ENCODE measurements at regions not wholly inside any gene's neighbourhood (a gene's known extent, or its start where the extent isn't known, plus 50 kb on each side); places are given as distances from the start of the nearest gene placed in this dataset.
A peak's percentile ranks its signal among the peaks of the same experiment; 100 is the strongest.

DNA sequence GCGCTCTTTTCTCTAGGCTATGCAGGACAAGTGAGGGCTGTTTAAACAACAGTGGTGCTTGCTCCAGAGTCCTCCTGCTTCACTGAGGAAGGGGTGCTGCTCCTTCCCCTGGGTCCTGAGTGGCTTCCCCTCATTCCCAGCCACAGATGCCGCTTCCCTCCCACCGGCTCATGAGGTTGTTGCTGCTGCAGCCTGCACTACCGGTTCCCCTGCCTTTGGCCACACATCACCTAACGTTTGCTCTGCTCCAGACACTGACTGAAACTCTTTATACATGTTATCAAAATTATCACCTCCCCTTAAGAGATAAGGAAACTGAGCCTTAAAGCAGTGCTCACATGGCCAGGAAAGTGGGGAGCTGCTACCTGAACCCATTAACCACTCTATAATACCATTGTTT is 130.8 kb upstream of the LGALSL start:
- FAIRE-seq: no peak

DNA sequence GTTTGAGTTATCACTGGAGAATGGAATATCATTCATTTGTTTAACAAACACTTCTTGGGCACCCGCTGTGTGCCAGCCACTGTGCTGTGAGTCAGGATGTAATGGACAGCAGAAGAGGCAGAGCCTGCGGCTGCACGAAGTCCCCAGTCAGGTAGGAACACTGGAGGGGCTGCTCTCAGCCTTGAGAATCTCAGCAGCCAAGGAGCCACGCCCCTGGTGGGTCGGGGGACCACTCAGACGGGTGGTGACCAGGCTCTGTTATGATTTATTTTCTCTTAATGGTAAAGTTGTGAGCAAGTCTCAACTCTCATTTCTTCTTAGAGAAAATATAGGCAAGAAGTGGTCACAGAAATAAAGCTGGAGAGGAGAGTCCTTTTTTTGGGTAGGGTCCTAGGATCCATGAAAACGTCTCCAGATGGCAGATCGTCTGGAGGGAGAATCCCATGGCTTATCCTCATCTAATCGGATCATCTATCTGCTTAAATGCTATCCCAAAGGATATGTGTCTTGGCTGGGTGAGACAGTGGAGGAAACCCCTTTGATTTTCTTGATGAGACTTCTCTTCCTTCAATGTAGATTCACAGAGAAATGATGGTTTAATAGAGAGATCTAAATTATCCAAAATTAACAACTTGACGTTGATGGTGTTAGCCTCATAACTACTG is 129.1 kb upstream of the LGALSL start:
- FAIRE-seq: no peak

DNA sequence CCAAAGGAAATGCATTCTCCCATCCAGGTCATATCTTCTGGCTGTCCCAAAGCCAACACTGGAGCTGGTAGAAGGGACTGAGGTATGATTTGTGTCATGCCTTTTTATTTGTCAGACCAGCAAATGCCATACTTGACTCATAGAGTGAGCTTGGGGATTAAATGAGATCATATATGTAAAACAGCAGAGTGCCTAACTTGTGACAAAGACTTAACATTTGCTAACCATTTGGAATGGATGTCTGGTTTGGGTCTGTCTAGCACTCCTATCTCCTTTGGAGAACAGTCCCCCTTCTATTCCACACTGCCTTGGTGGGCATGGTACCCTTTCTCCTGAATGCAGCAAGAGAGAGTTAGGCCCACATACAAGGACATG is 128.5 kb upstream of the LGALSL start:
- FAIRE-seq: no peak

DNA sequence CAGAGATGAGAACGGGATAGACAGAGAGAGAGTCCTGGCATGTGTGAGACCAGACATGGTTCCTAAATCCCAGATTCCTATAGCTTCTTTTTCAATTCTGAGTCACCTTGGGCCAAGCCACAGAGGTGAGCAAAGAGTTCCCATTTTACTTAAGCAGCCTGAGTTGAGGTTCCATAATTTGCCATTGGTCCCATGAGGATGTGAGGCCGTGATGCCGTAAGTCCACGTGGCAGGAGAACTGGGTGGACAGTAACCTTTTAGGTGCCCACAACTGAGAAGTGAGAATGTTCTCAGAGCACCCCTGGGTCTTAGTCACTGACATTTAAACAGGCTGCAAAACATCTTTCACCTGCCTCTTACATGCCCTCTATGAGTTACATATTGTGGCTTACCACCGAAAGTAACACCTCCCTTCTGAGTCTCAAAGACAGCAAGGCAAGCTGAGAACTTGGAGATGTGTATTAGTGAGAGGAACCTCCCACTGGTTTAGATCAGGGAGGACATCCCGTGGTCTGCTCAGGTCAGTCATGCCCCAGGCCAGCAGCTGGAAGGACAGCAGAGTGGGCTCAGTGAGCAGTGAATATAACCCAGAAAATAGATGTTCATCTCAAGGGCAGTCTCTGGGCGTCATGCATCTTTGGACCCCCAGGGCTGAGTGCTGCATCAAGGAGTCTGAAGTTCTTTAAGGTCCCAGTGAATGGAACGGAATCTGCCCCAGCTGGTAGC is 127.9 kb upstream of the LGALSL start:
- no peak for FAIRE-seq

DNA sequence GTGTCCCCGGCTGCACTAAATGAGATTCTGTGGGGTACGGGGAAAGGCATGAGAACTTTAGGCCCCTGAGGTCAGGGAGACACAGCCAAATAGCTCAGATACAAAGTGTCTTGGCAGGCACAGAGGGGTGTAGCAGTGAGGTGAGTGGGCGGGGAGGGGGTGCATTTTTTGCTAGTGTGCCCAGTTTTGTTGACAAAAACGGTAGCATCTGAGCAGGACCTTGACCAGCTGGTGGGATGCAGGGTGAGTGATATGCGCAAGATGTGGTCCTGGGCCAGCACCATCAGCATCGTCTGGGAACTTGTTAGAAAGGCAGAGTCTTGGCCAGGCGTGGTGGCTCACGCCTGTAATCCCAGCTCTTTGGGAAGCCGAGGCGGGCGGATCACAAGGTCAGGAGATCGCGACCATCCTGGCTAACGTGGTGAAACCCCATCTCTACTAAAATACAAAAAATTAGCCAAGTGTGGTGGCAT is 127.3 kb upstream of the LGALSL start:
- no peak for FAIRE-seq

DNA sequence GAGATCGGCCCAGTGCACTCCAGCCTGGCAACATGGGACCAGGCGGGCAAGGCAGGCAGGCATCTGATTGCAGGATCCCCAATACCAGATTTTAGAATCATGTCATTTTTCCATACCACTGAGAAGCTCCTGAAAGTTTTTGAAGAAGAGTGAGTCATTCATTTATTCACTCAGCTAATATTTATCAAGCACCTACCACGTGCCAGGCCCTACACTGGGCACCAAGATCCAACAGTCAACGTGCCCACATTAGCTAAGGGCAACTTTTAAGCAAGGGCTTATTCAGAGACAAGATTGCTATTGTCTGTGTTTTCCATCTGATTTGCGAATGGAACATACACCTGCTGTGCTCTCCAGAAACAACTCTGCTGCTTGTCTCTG is 126.8 kb upstream of the LGALSL start:
- no peak for FAIRE-seq

DNA sequence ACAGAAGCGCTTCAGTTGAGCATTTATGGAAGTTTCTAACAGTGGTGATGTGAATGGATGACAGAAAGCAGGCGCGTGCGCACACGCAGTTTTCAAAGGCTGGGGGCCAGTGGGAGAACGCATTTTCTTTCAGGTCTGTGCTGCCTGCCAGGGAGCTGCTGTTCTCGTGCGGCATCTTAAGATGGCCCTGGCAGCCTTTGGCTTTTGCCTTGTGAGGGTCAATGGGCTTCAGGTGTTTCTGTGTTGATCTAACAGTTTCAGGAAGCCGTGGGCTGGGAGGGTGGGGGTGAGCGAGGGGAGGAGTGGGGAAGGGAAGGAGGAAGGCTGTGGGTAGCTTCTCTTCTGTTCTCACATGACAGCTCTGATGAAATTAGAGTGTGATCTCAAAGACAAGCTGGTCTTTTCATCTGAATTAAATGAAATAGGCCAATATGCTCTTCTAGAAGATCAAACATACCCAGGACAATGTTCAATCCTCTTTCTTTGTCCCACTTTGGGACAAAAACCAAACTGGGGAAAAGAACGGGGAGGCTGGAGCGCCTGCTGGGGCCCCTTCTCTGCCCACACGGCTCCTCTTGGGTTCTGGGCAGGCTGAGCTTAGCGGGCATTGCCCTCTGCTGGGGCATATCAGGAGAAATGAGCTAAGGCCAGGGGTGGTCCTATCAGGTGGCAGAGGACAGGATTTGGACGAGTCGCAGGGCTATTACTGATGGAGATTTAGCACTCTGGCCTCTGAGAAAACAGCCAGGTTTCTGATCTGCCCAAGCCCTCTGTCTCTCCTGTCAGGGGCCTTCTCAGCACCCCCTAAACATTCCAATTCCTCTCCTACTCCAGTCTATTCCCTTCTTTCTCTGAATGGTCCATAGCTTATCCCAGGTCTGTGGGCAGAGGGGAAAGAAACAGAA is 126.2 kb upstream of the LGALSL start:
- FAIRE-seq: no peak

DNA sequence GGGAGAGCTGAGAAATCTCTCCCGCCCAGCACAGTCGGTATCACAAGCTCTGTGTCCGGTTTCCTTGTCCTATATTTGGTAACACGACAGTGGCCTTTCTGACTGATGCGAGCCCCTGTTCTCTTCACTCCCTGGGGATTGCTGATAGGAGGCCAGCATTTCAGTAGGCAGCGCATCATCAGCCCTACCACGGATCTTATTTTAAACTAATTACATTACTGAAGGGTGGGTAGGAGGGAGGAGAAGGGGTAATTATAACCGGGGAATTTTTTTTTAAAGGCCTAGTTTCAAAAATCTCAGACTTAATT is 125.6 kb upstream of the LGALSL start:
- FAIRE-seq: no peak

DNA sequence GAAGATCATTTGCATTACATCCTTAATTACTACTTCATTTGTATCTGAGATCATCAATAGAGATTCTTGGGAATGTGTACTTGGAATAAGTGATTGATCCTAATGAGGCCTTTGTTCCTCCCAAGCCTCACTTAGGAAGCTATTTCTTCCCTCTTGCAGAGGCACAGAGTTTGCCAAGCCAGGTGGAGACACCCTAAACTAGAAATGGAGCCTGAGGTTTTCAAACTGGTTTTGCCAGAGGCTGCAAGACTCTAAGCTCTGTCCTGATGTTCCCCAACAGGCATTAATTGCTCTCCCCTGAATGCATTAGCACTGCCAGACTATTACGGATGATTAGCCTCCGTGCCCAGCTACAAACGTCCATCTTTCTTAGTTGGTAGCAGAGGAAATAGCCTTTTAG is 125.2 kb upstream of the LGALSL start:
- FAIRE-seq: no peak

DNA sequence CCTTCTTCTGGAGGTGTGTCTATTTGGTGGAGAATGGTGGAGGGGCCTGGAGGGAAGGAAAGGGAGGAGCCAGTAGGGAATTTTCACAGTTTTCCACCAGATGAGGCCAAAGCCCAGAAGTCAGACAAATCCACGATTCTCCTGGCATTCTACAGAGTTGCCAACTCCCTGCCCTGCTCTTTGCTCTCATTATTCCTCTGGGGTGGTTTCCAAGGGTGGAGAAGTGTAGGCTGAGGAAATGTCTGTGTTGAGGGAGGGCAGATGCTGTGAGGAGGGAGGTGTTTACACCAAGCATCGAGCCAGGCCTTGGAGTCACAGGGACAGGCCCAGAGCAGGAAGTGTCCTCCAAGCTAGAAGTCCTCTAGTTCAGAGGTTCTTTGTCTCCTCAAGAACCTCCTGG is 124.1 kb upstream of the LGALSL start:
- FAIRE-seq: no peak

DNA sequence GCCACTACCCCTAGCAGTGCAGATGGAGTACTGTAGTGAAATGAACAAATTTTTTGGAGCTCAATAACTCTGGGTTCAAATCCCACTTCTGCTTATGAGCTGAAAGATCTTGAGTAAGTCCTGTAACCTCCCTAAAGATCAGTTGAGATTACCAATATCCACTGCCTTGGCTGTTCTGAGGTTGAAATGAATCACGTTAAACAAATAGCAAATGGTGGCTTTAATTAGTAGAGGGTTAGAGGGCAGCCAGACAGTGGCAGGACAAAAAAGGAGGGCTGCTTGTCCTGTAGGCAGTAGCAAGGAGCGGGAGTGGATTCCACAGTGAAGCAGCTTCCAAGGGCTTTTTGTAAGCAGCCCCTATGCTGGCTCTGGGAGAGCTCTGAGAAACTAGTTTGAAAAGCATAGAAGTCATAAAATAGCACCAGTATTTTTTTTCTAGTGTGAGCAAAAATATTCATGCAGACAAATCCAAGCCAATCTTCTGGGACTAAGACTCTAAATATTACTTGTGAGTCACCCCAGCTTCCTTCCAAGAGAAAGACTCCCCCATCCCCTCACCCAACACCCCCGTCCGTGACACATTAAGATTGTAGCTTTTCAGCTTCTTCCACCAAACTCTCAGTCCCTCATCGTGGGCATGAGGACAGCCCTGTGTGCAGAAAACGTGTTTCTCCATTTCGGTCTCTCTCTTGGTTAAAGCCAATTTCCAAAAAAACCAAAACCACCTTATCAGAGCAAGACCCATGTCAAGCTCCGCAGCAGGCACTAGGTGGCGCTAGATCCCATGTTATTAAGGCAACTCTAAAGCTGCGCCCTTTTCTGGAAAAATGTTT is 123.5 kb upstream of the LGALSL start:
- FAIRE-seq: peak; percentile 67

DNA sequence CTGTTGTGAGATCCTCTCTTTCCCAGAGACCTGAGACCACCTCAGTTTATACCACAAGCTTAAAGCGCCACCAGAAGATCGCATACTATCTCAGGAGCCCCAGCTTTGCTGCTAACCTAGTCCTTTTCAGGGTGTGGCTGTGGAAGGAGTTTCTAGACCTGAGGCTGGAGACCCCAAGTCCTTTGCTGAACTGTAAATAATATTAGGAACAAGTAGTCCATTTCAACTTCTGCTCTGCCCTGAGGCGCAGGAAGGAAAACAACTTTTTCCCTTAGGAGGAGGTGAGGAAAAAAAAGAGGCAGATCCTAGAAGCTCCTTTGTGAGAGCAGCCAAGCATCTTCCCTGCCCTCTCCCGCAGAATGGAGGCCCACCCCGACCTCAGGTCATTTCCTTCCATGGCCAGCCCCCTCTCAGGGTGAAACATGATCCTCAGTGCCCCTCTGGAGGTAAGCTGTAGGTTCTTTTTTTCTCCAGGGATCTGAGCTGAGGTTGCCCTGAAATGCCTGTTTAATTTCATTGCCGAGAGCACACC is 122.8 kb upstream of the LGALSL start:
- FAIRE-seq: no peak

DNA sequence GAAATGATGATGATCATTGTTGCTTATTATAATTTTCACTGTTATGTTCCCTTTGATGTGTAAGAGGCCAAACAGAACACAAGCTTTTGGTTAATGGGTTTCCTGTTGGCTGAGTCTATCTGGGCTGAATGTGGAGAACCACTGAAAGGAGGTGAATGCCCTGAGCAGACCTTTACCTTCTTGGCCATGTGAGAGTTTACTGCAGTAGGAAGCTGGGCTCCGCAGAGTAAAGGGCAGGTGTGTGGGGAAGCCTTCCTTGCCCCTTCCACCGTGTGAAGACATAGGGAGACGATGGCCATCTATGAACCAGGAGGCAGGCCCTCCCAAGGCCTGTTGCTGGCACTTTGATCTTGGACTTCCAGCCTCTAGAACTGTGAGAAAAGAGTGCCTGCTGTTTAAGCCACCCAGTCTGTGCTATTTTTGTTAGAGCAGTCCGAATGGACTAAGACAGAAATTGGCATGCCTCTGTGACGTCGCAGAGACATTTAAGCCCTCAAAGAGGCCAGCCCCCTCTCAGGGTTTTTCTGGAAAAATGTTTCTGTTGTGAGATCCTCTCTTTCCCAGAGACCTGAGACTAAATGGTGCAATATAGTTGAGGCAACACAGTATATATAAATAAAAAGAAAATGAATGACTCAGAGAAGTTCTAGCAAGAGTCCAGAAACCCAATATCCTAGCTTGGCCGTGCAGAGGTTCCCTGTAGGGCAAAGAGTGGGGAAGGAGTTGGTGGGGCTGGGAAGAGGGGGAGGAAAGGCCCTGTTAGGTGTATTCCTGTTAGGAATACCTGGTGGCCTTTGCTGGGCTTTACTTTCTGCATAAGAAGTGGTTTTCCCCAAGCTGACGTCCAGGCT is 121.9 kb upstream of the LGALSL start:
- no peak for FAIRE-seq

DNA sequence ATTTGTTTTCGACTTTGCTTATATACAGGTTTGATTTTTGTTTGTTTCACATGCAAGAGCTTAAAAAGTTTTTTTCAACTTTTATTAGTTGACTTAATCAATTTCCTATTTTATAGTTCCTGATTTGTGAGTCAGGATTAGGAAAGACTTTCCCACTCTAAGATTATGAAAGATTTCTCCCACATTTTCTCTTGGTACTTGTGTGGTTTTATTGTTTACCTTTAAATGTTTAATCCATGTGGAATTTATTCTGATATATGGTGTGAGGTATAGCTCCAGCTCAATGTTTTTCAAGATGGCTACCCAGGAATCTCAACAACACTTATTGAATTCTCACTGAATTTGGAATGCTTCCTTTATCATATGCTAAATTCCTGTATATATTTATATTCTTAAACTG is 117.8 kb upstream of the LGALSL start:
- FAIRE-seq: no peak

DNA sequence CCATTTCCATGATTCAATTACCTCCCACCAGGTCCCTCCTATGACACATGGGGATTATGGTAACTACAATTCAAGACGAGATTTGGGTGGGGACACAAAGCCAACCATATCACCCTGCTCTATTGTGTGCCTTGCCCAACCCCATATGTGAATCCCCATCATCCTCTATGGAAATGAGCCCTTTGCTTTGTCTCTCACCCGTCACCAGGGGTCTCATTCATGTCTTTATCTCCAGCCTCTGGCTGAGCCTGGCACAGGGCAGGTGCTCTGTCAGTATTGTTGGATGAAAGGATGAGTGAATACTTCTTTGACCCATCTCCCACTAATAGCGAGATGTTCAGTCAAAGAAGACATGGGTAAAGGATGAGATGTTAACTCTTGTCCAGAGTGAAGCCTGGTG is 116.6 kb upstream of the LGALSL start:
- no peak for FAIRE-seq

DNA sequence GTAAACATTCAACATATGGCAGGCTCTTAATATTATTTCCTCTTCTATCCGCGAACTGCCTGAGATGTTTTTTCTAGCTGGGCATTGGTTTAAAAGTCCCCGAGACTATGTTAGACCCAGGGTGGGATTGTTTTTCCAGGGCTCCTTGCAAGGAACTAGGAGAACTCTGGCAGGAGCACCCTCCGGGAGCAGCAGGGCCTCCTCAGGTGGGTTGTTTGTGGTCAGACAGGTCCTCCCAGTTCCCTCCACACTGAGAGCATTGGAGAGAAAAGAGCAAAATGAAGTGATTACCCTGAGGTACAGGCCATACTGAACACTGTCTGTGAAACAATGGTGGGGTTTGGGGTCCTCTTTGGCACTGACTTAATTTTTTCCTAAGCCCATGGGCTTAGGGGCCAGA is 115.9 kb upstream of the LGALSL start:
- no peak for FAIRE-seq

DNA sequence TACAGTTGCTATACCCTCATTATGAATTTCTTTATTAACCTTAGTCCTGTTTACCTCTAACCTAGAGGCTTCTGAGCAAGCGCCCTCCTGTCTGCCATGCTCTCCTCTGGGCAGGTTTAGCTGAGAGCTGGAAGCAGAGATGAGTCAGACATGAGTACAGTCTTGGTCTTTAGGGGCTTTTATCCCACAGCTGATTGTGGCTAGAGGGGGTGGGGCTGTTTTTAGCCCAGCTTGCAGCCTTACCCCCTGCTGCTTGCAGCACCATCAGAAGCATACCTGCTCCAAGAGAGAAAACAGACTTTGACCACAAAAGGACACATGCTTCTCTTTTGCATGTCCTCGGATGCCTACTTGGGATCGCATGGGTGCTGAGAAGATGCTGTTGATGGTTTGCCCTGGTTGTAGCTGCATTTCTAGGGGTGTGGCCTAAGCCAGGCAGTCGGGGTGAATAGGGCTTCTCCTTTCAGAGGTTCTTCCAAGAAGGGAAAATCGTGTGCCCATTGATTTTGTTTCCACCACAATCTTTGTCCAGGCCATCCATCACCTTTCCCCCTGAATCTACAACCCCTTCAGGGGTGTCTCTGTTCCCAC is 115.0 kb upstream of the LGALSL start:
- no peak for FAIRE-seq

DNA sequence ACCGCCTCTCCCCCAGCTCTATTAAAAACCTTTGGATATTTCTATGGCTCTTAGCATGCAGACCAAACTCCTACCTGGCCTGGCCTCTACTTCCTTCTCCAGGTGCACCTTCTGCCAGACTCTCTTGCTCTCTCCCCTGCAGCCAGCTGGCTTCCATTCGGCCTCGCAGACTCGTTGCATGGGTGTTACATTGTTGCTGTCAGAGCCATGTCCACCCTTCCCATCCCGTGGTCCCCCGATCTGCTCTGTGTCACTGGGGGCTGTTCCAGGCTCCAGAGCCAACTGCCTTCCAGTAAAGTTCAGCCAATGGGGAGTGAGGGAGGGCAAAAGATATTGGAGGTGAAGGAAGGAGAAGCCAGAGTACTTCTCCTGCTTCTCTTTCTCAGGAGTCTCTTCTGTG is 112.5 kb upstream of the LGALSL start:
- FAIRE-seq: no peak

DNA sequence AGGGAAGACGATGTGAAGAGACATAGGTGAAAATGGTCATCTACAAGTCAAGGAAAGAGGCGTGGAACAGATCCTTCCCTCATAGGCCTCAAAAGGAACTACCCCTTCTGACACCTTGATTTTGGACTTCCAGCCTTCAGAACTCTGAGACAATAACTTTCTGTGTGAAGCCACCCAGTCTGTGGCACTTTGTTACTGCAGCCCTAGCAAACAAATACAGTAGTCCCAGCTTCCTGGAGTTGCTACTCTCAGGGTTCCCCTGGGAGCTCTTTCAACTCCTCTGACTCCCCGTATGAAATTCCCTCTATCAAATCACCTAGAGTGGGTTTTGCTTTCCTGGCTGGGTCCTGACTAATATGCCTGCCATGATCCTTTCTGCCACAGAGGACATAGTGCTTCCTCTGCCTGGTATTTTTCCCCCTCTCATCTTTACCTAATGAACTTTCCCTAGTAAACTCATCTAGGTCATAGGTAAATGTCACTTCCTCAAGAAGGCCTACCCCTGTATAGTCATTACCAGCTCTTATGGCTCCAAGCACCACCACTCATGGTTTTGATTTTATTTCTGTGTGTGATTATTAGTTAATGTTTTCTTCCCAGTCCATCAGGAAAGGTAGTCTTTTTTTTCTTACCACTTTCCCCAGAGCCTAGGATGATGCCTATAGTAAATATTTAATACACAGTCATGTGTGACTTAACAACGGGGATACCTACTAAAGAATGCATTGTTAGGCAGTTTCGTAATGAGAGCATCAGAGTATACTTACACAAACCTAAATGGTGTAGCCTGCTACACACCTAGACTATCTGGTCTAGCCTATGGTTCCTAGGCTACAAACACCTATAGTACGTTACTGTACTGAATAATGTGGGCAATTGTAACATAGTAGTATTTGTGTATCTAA is 111.5 kb upstream of the LGALSL start:
- no peak for FAIRE-seq

DNA sequence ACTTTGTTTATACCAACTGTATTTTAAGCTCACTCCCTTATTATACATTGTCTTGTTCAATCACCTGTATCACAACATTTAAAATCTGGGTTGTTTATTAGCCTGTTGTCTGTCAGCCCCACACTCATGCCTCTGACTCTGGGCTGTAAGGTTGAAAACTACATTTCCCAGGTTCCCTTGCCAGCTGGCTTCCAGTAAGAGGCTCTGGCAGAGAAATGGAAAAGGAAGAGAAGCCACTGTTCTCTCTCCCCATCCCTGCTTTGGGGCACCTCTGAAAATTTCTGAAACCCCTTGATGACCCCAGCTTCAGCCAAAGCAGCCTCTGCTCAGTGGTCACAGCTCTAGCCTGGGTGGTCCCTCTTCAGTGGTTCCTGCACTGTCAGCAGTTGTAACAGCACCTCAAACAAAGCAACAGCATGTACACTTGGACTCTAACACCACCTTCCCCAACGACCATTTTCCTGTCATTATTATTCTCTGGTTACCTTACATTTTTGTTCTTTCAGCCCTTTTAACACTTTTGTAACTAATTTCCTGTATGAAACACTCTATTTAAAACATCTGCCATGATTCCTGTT is 108.9 kb upstream of the LGALSL start:
- FAIRE-seq: no peak
